Spleen (tissue), 11 donors: ENCODE measurements at regions not wholly inside any gene's neighbourhood (a gene's known extent, or its start where the extent isn't known, plus 50 kb on each side); places are given as distances from the start of the nearest gene placed in this dataset.

ENCODE experiments used
- DNase-seq: peaks from one replicate; pipeline ENCODE4 v3.0.0-alpha.2; 2020
- H3K27ac ChIP-seq, 8 donors: fragments of 200-600 bp; sonication (generic) in 7 of 8; 1 replicate in 4 of 8; 2 replicates in 4 of 8; pipeline versions ENCODE4 v1.5.0 to v1.8.0; 2016 to 2021; ENCODE audit warnings: inconsistent platforms in 4 of 8, mild to moderate bottlenecking in 4 of 8, moderate library complexity in 1 of 8
- H3K27me3 ChIP-seq, 7 donors: fragments of 200-600 bp; sonication (generic) in 6 of 7; replicated peaks in 1 of 7; 1 replicate in 4 of 7; 2 replicates in 3 of 7; pipeline versions ENCODE4 v1.5.0 to v1.8.0; 2016 to 2021; ENCODE audit warnings: inconsistent platforms in 3 of 7, mild to moderate bottlenecking in 1 of 7
- H3K36me3 ChIP-seq, 6 donors: fragments of 200-600 bp; sonication (generic) in 5 of 6; 1 replicate in 4 of 6; 2 replicates in 2 of 6; pipeline versions ENCODE4 v1.5.0 to v1.8.0; 2016 to 2021; ENCODE audit warnings: inconsistent platforms in 2 of 6
- H3K4me1 ChIP-seq, 6 donors: fragments of 200-600 bp; sonication (generic) in 5 of 6; 1 replicate in 3 of 6; 2 replicates in 3 of 6; pipeline versions ENCODE4 v1.5.0 to v1.8.0; 2016 to 2021; ENCODE audit warnings: inconsistent platforms in 3 of 6
- H3K4me3 ChIP-seq, 8 donors: fragments of 200-600 bp; sonication (generic) in 7 of 8; 1 replicate in 4 of 8; 2 replicates in 4 of 8; pipeline versions ENCODE4 v1.5.0 to v1.8.0; 2016 to 2021; ENCODE audit warnings: inconsistent platforms in 4 of 8, mild to moderate bottlenecking in 4 of 8, moderate library complexity in 2 of 8
- H3K9me3 ChIP-seq, 8 donors: fragments of 200-600 bp; sonication (generic) in 7 of 8; 1 replicate in 4 of 8; 2 replicates in 4 of 8; pipeline versions ENCODE4 v1.5.0 to v1.8.0; 2016 to 2021; ENCODE audit warnings: inconsistent platforms in 4 of 8
- CTCF ChIP-seq, 11 experiments: fragments of 200-600 bp in 7 of 11; fragments of 450-650 bp in 4 of 11; sonication (generic) in 4 of 11; IDR thresholded peaks in 8 of 11; conservative IDR thresholded peaks in 3 of 11; 1 replicate in 7 of 11; 2 replicates in 4 of 11; pipeline versions ENCODE4 v1.4.0 to v1.8.0; 2016 to 2021; ENCODE audit warnings: antibody characterized with exemption in 11 of 11, inconsistent platforms in 4 of 11, mild to moderate bottlenecking in 1 of 11
- POLR2A ChIP-seq, 3 donors: fragments of 450-650 bp; IDR thresholded peaks; one replicate each; pipeline ENCODE4 v1.5.1; 2017; ENCODE audit warnings: antibody characterized with exemption in 3 of 3, mild to moderate bottlenecking in 1 of 3
- POLR2AphosphoS5 ChIP-seq, 3 donors: sonication (generic); formaldehyde crosslinking; IDR thresholded peaks; one replicate each; pipeline ENCODE4 v1.5.1; 2017; ENCODE audit warnings: antibody characterized with exemption in 3 of 3
- WGBS, 5 donors: extraction: QIAGEN DNeasy Blood & Tissue Kit in 3 of 5; methylation state at CpG; one replicate each; pipeline versions ENCODE4 v1.1.5 to v1.1.7; 2013 to 2018; 5-methylcytosine and 5-hydroxymethylcytosine counted together
- intact Hi-C: fragments of 100-400 bp; cut with DNase I; formaldehyde crosslinking; loops from one replicate; pipeline ENCODE4 v1.15.0; 2023; ENCODE audit warnings: low total_unique reads
- donor health status: healthy with polysubstance abuse.
- donor health status: DM: no; HTN: no; CAD: no; lungs with moderate emphysema.
- donor health status: DM: no; HTN: no; CAD: no.
- donor health status: Bipolar disorder and iron deficiency.
- donor health status: healthy.
- donor health status: DM: no; HTN: no; CAD: no.
- donor health status: DM: yes; HTN: yes; CAD: no.

- Histone ChIP-seq H3K36me3 (no peaks in the 10 kb centered on the region), H3K4me3 (no peak overlapping the region), H3K9me3 (peaks cover 0 to 20% (median 13%) of the 10 kb centered on the region in 8 donors), H3K27ac (no peak overlapping the region), H3K27me3 (no peaks in the 10 kb centered on the region), H3K4me1 (no peaks in the 10 kb centered on the region)
- 68 to 90% (median 88%) methylated on average over 2 of the region's 2 CpGs for WGBS, 5 donors
- intact Hi-C loops = no loop called here
- no peak for TF ChIP-seq CTCF (IDR thresholded peaks at IDR 0.05 in 8 of 11, conservative IDR thresholded peaks at IDR 0.05 in 3 of 11)
- TF ChIP-seq POLR2AphosphoS5 (IDR thresholded peaks at IDR 0.05) = no peak
- no peak for TF ChIP-seq POLR2A (IDR thresholded peaks at IDR 0.05)
- no peak for DNase-seq
These were observed 87.7 kb downstream of the TMPRSS5 start for GRCh38 chr11:113618360-113618759.

GRCh38 chr11:113615773-113616172 is 90.3 kb downstream of the TMPRSS5 start:
- no peak for TF ChIP-seq POLR2AphosphoS5 (IDR thresholded peaks at IDR 0.05)
- TF ChIP-seq CTCF (IDR thresholded peaks at IDR 0.05 in 8 of 11, conservative IDR thresholded peaks at IDR 0.05 in 3 of 11) = no peak
- no peak for TF ChIP-seq POLR2A (IDR thresholded peaks at IDR 0.05)
- DNase-seq = no peak
- intact Hi-C loops = no loop called here
- H3K36me3 ChIP-seq = no peaks in the 10 kb centered on the region
- H3K4me1 ChIP-seq = no peaks in the 10 kb centered on the region
- no peak overlapping the region for H3K4me3 ChIP-seq
- H3K9me3 ChIP-seq = peaks cover 0 to 16% (median 10%) of the 10 kb centered on the region in 8 donors
- no peak overlapping the region for H3K27ac ChIP-seq
- 45 to 58% (median 49%) methylated on average over 1 of the region's 1 CpG for WGBS, 5 donors
- no peaks in the 10 kb centered on the region for H3K27me3 ChIP-seq

GRCh38 chr11:113615098-113615497 is 91.0 kb downstream of the TMPRSS5 start:
- no peak overlapping the region for H3K27ac ChIP-seq
- 55 to 82% (median 75%) methylated on average over 3 of the region's 3 CpGs for WGBS, 5 donors
- no peak overlapping the region for H3K4me3 ChIP-seq
- H3K4me1 ChIP-seq = no peaks in the 10 kb centered on the region
- H3K9me3 ChIP-seq = peaks cover 0 to 10% (median 6%) of the 10 kb centered on the region in 8 donors
- DNase-seq = no peak
- no peaks in the 10 kb centered on the region for H3K27me3 ChIP-seq
- intact Hi-C loops = no loop called here
- no peak for TF ChIP-seq POLR2A (IDR thresholded peaks at IDR 0.05)
- no peak for TF ChIP-seq POLR2AphosphoS5 (IDR thresholded peaks at IDR 0.05)
- no peaks in the 10 kb centered on the region for H3K36me3 ChIP-seq

- Histone ChIP-seq H3K36me3 (no peaks in the 10 kb centered on the region), H3K27me3 (no peaks in the 10 kb centered on the region), H3K4me1 (no peaks in the 10 kb centered on the region), H3K27ac (no peak overlapping the region), H3K4me3 (no peak overlapping the region), H3K9me3 (no peaks in the 10 kb centered on the region)
- WGBS, 5 donors = 59 to 80% (median 65%) methylated on average over 2 of the region's 2 CpGs
- intact Hi-C loops = no loop called here
- no peak for DNase-seq
- TF ChIP-seq POLR2AphosphoS5 (IDR thresholded peaks at IDR 0.05) (no peak), CTCF (IDR thresholded peaks at IDR 0.05 in 8 of 11, conservative IDR thresholded peaks at IDR 0.05 in 3 of 11) (no peak), POLR2A (IDR thresholded peaks at IDR 0.05) (no peak)
These were observed 92.0 kb downstream of the TMPRSS5 start for GRCh38 chr11:113614097-113614496.

- intact Hi-C loops = no loop called here
- 35 to 53% (median 45%) methylated on average over 5 of the region's 5 CpGs for WGBS, 5 donors
- no peak overlapping the region for H3K4me3 ChIP-seq
These were observed 92.5 kb downstream of the TMPRSS5 start for GRCh38 chr11:113613619-113614018.

More at GRCh38 chr11:113613619-113614018, 92.5 kb downstream of the TMPRSS5 start:
- H3K27me3 ChIP-seq = no peaks in the 10 kb centered on the region
- no peaks in the 10 kb centered on the region for H3K4me1 ChIP-seq
- H3K9me3 ChIP-seq = no peaks in the 10 kb centered on the region
- no peak for TF ChIP-seq CTCF (IDR thresholded peaks at IDR 0.05 in 8 of 11, conservative IDR thresholded peaks at IDR 0.05 in 3 of 11)
- no peak for TF ChIP-seq POLR2A (IDR thresholded peaks at IDR 0.05)
- TF ChIP-seq POLR2AphosphoS5 (IDR thresholded peaks at IDR 0.05) = no peak
- DNase-seq = no peak
- no peaks in the 10 kb centered on the region for H3K36me3 ChIP-seq
- no peak overlapping the region for H3K27ac ChIP-seq
